ENCODE measurements at regions not wholly inside any gene's neighbourhood (a gene's known extent, or its start where the extent isn't known, plus 50 kb on each side); places are given as distances from the start of the nearest gene placed in this dataset.

GRCh38 chr12:45598761-45599160 is 130.7 kb upstream of the ARID2 start (continued):
- TF ChIP-seq KIAA2018 (CRISPR knock-in tag; IDR thresholded peaks at IDR 0.05; ENCODE audit: borderline replicate concordance) (no peak), DNMT3B (CRISPR knock-in tag; conservative IDR thresholded peaks at IDR 0.05) (no peak)

- ATAC-seq, result no peak
- ChIA-PET CTCF (ENCODE audit: low intra/inter-chr PET ratio, low total read pairs) (no interaction called here), POLR2A (no interaction called here)
- Histone ChIP-seq H3K4me1 (ENCODE audit: insufficient read depth, low read length) (no peaks in the 10 kb centered on the region), H3K9me3 (ENCODE audit: low read length) (no peaks in the 10 kb centered on the region), H3K27ac (ENCODE audit: extremely low read length, insufficient read depth, low read length) (no peak overlapping the region), H3K27me3 (ENCODE audit: control insufficient read depth in 1 of 2, insufficient read depth in 2 of 2, low read length in 2 of 2) (peaks cover 0 to 10% of the 10 kb centered on the region in 2 experiments; a peak in 1 of 5 replicates), H2AFZ (ENCODE audit: low read length) (no peak overlapping the region), H3K4me3 (replicated peaks in 1 of 3; ENCODE audit: insufficient read depth in 1 of 3, low read depth in 2 of 3, low read length in 3 of 3) (no peak overlapping the region), H3K79me2 (ENCODE audit: insufficient read depth, low read length) (no peaks in the 10 kb centered on the region), H3K9ac (ENCODE audit: insufficient read depth, low read depth, low read length) (no peak overlapping the region), H3K36me3 (replicated peaks in 1 of 2; ENCODE audit: control insufficient read depth in 1 of 2, insufficient read depth in 2 of 2, low read length in 2 of 2) (no peaks in the 10 kb centered on the region), H4K20me1 (ENCODE audit: insufficient read depth, low read length) (no peaks in the 10 kb centered on the region), H3K4me2 (ENCODE audit: low read depth, low read length) (no peak overlapping the region)
- BruUV-seq (replicated peaks), result no TSS peak
- intact Hi-C loops (cut with micrococcal nuclease; ENCODE audit: unreplicated experiment), result no loop called here
- TF ChIP-seq CBX1 (IDR thresholded peaks at IDR 0.05; ENCODE audit: low read depth) (no peak), SPEN (CRISPR knock-in tag; IDR thresholded peaks at IDR 0.05; ENCODE audit: low read depth) (no peak), NFYC (CRISPR knock-in tag; IDR thresholded peaks at IDR 0.05) (no peak)
- WGBS (ENCODE audit: low lambda C conversion rate), result 38% methylated on average over 2 of the region's 2 CpGs
- no peak for FAIRE-seq
- DNase-seq (ENCODE audit: low spot score), result no peak
- in situ Hi-C loops (cut with HindIII; ENCODE audit: extremely low pct_ligation_motif_present, low pct_unique_long_range_greater_than_20kb), result no loop called here
Measured at GRCh38 chr12:45599196-45599595, 130.3 kb upstream of the ARID2 start.
